ENCODE measurements at regions not wholly inside any gene's neighbourhood (a gene's known extent, or its start where the extent isn't known, plus 50 kb on each side); places are given as distances from the start of the nearest gene placed in this dataset.

GRCh38 chr11:19419808-19420207, 179.1 kb upstream of the E2F8 start:
- no peaks in the 10 kb centered on the region for H3K79me2 ChIP-seq (replicated peaks; ENCODE audit: insufficient read depth, low read length)
- no peak overlapping the region for H3K27ac ChIP-seq (ENCODE audit: low read length)
- no peak overlapping the region for H3K9ac ChIP-seq (ENCODE audit: low read length)
- H3K4me3 ChIP-seq (ENCODE audit: low read length): no peak overlapping the region
- no peaks in the 10 kb centered on the region for H3K27me3 ChIP-seq (ENCODE audit: insufficient read depth, low read depth, low read length)
- no peak for TF ChIP-seq EZH2 (IDR thresholded peaks at IDR 0.05; ENCODE audit: borderline replicate concordance, insufficient read depth, low read length, poor library complexity, severe bottlenecking)
- no peak for TF ChIP-seq SMC3 (conservative IDR thresholded peaks at IDR 0.05; ENCODE audit: poor library complexity)
- TF ChIP-seq MXI1 (conservative IDR thresholded peaks at IDR 0.05; ENCODE audit: poor library complexity, severe bottlenecking): no peak
- TF ChIP-seq, protein P1, sequence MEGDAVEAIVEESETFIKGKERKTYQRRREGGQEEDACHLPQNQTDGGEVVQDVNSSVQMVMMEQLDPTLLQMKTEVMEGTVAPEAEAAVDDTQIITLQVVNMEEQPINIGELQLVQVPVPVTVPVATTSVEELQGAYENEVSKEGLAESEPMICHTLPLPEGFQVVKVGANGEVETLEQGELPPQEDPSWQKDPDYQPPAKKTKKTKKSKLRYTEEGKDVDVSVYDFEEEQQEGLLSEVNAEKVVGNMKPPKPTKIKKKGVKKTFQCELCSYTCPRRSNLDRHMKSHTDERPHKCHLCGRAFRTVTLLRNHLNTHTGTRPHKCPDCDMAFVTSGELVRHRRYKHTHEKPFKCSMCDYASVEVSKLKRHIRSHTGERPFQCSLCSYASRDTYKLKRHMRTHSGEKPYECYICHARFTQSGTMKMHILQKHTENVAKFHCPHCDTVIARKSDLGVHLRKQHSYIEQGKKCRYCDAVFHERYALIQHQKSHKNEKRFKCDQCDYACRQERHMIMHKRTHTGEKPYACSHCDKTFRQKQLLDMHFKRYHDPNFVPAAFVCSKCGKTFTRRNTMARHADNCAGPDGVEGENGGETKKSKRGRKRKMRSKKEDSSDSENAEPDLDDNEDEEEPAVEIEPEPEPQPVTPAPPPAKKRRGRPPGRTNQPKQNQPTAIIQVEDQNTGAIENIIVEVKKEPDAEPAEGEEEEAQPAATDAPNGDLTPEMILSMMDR (IDR thresholded peaks at IDR 0.05; ENCODE audit: poor library complexity, severe bottlenecking): no peak
- TF ChIP-seq EP300 (conservative IDR thresholded peaks at IDR 0.05; ENCODE audit: poor library complexity, severe bottlenecking): no peak
- TF ChIP-seq, protein P2, sequence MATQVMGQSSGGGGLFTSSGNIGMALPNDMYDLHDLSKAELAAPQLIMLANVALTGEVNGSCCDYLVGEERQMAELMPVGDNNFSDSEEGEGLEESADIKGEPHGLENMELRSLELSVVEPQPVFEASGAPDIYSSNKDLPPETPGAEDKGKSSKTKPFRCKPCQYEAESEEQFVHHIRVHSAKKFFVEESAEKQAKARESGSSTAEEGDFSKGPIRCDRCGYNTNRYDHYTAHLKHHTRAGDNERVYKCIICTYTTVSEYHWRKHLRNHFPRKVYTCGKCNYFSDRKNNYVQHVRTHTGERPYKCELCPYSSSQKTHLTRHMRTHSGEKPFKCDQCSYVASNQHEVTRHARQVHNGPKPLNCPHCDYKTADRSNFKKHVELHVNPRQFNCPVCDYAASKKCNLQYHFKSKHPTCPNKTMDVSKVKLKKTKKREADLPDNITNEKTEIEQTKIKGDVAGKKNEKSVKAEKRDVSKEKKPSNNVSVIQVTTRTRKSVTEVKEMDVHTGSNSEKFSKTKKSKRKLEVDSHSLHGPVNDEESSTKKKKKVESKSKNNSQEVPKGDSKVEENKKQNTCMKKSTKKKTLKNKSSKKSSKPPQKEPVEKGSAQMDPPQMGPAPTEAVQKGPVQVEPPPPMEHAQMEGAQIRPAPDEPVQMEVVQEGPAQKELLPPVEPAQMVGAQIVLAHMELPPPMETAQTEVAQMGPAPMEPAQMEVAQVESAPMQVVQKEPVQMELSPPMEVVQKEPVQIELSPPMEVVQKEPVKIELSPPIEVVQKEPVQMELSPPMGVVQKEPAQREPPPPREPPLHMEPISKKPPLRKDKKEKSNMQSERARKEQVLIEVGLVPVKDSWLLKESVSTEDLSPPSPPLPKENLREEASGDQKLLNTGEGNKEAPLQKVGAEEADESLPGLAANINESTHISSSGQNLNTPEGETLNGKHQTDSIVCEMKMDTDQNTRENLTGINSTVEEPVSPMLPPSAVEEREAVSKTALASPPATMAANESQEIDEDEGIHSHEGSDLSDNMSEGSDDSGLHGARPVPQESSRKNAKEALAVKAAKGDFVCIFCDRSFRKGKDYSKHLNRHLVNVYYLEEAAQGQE (IDR thresholded peaks at IDR 0.05; ENCODE audit: borderline replicate concordance): no peak
- H3K4me2 ChIP-seq (ENCODE audit: low read length): no peak overlapping the region
- no peak overlapping the region for H2AFZ ChIP-seq (ENCODE audit: low read depth, low read length)
- no peaks in the 10 kb centered on the region for H3K9me2 ChIP-seq (ENCODE audit: insufficient read depth, low read length)
- H4K20me1 ChIP-seq (ENCODE audit: insufficient read depth): no peaks in the 10 kb centered on the region
- no peaks in the 10 kb centered on the region for H3F3A ChIP-seq (ENCODE audit: insufficient read depth, low read length, poor library complexity, severe bottlenecking)
- no peaks in the 10 kb centered on the region for H3K9me3 ChIP-seq (ENCODE audit: low read length)
- no peaks in the 10 kb centered on the region for H3K36me3 ChIP-seq (ENCODE audit: insufficient read depth, low read length)

DNA sequence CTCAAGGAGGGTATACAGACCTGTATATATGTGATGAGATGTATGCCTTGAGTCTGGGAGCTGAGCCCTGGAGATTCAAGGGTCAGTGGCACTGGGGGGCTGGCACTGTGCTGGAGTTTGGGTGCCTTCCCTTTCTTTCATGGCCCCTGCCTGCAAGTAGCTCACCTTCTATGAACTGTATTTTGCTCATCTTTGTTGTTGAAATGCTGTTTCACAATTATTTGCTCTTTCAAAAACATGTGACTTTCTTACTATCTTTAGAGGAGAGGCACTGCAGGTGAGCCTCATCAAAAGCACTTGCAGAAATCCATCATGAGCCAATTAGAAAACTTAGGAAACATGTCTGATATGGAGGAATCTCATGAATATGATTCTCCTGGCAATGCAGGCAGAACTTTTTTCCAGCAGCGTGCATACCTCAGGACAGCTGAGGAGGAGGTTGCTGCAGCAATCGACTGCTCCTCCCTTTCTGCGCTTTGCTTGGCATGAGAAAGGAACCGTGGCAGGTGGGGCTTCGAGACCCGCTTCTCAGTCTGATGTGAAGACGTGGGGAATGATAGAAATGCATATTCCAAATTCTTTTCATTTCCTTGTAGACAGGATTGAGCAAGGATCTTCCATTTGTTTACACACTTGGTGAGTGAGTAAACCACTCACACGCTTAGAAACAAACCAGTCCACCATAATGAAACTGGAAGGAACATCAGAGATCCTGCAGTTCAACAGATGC, 178.4 kb upstream of the E2F8 start:
- H3K4me2 ChIP-seq (ENCODE audit: low read length): no peak overlapping the region
- H3K27me3 ChIP-seq (ENCODE audit: insufficient read depth, low read depth, low read length): no peaks in the 10 kb centered on the region
- TF ChIP-seq MXI1 (conservative IDR thresholded peaks at IDR 0.05; ENCODE audit: poor library complexity, severe bottlenecking) (no peak), SMC3 (conservative IDR thresholded peaks at IDR 0.05; ENCODE audit: poor library complexity) (no peak), EZH2 (IDR thresholded peaks at IDR 0.05; ENCODE audit: borderline replicate concordance, insufficient read depth, low read length, poor library complexity, severe bottlenecking) (no peak), TAF1 (IDR thresholded peaks at IDR 0.05; ENCODE audit: low read depth) (no peak), POLR2AphosphoS5 (IDR thresholded peaks at IDR 0.05) (no peak), EP300 (conservative IDR thresholded peaks at IDR 0.05; ENCODE audit: poor library complexity, severe bottlenecking) (no peak), RAD21 (conservative IDR thresholded peaks at IDR 0.05) (no peak)
- TF ChIP-seq, protein P1 (IDR thresholded peaks at IDR 0.05; ENCODE audit: poor library complexity, severe bottlenecking): no peak
- TF ChIP-seq, protein P2 (IDR thresholded peaks at IDR 0.05; ENCODE audit: borderline replicate concordance): no peak
- no peaks in the 10 kb centered on the region for H3F3A ChIP-seq (ENCODE audit: insufficient read depth, low read length, poor library complexity, severe bottlenecking)
- H3K9me2 ChIP-seq (ENCODE audit: insufficient read depth, low read length): no peaks in the 10 kb centered on the region
- H2AFZ ChIP-seq (ENCODE audit: low read depth, low read length): no peak overlapping the region
- no peak overlapping the region for H3K9ac ChIP-seq (ENCODE audit: low read length)
- H3K4me3 ChIP-seq (ENCODE audit: low read length): no peak overlapping the region
- no peaks in the 10 kb centered on the region for H3K9me3 ChIP-seq (ENCODE audit: low read length)
- no peaks in the 10 kb centered on the region for H3K79me2 ChIP-seq (replicated peaks; ENCODE audit: insufficient read depth, low read length)
- no peak overlapping the region for H3K27ac ChIP-seq (ENCODE audit: low read length)
- no peaks in the 10 kb centered on the region for H4K20me1 ChIP-seq (ENCODE audit: insufficient read depth)
- H3K36me3 ChIP-seq (ENCODE audit: insufficient read depth, low read length): no peaks in the 10 kb centered on the region

All from neural cell (in vitro differentiated cells).